Endothelial cell (in vitro differentiated cells): ENCODE measurements at regions not wholly inside any gene's neighbourhood (a gene's known extent, or its start where the extent isn't known, plus 50 kb on each side); places are given as distances from the start of the nearest gene placed in this dataset.

Experiments used
- DNase-seq: peaks from one replicate; pipeline ENCODE4 v3.0.0; 2021; ENCODE audit warnings: low spot score
- H3K27ac Mint-ChIP-seq: one replicate; pipeline ENCODE4 v1.8.0; 2021; ENCODE audit warnings: mixed read lengths, inconsistent platforms; ENCODE audit not compliant: unreplicated experiment
- H3K27me3 Mint-ChIP-seq: one replicate; pipeline ENCODE4 v1.8.0; 2021; ENCODE audit warnings: mild to moderate bottlenecking, moderate library complexity, mixed read lengths, inconsistent platforms; ENCODE audit not compliant: unreplicated experiment
- H3K36me3 Mint-ChIP-seq: one replicate; pipeline ENCODE4 v1.8.0; 2021; ENCODE audit warnings: mild to moderate bottlenecking, low read depth, mixed read lengths, inconsistent platforms; ENCODE audit not compliant: unreplicated experiment
- H3K4me1 Mint-ChIP-seq: one replicate; pipeline ENCODE4 v1.8.0; 2021; ENCODE audit warnings: mild to moderate bottlenecking, mixed read lengths, inconsistent platforms; ENCODE audit not compliant: unreplicated experiment
- H3K4me3 Mint-ChIP-seq: one replicate; pipeline ENCODE4 v1.8.0; 2021; ENCODE audit warnings: mild to moderate bottlenecking, mixed read lengths, inconsistent platforms; ENCODE audit not compliant: unreplicated experiment
- H3K9me3 Mint-ChIP-seq: one replicate; pipeline ENCODE4 v1.8.0; 2021; ENCODE audit warnings: mixed read lengths, inconsistent platforms; ENCODE audit not compliant: unreplicated experiment
- TF ChIP-seq, protein P1 (sequence below): fragments of 200-600 bp; sonication (generic); IDR thresholded peaks from one replicate; pipeline ENCODE4 v1.5.0; 2021; ENCODE audit warnings: antibody characterized with exemption; ENCODE audit not compliant: unreplicated experiment

DNA sequence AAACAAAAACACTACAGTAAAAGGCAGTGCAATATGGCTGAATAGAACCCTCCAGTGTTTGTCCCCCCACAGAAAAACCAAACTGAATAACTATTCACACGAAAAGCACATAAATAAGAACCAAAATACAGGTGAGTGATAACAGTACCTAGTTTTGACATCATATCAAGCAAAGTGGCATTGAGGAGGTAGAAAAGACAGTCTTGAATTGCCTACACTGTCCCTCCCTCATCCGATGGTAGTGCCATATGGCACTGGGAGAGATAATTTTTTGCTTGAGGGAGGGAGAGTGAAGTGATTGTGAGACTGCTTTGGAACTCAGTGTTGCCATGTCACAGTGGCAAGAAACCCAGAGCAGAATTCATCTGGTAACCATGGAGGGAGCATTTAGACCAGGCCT is 99.2 kb downstream of the GPR174 start:
- Mint-ChIP-seq H3K36me3 (no peaks in the 10 kb centered on the region), H3K9me3 (no peaks in the 10 kb centered on the region), H3K27me3 (peaks cover 3% of the 10 kb centered on the region), H3K27ac (no peak overlapping the region), H3K4me1 (no peaks in the 10 kb centered on the region), H3K4me3 (no peak overlapping the region)
- TF ChIP-seq, protein P1, sequence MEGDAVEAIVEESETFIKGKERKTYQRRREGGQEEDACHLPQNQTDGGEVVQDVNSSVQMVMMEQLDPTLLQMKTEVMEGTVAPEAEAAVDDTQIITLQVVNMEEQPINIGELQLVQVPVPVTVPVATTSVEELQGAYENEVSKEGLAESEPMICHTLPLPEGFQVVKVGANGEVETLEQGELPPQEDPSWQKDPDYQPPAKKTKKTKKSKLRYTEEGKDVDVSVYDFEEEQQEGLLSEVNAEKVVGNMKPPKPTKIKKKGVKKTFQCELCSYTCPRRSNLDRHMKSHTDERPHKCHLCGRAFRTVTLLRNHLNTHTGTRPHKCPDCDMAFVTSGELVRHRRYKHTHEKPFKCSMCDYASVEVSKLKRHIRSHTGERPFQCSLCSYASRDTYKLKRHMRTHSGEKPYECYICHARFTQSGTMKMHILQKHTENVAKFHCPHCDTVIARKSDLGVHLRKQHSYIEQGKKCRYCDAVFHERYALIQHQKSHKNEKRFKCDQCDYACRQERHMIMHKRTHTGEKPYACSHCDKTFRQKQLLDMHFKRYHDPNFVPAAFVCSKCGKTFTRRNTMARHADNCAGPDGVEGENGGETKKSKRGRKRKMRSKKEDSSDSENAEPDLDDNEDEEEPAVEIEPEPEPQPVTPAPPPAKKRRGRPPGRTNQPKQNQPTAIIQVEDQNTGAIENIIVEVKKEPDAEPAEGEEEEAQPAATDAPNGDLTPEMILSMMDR: no peak
- no peak for DNase-seq

DNA sequence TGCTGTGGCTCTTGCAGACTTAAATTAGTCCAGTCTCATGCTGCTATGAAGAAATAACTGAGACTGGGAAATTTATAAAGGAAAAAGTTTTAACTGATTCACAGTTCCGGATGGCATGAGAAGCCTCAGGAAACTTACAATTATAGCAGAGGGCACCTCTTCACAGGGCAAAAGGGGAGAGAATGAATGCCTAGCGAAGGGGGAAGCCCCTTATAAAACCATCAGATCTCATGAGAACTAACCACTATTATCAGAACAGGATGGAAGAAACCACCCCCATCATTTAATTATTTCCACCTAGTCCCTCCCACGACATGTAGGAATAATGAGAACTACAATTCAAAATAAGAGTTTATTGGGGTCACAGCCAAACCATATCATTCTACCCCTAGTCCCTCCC is 91.4 kb downstream of the GPR174 start:
- peaks cover 2% of the 10 kb centered on the region for H3K27me3 Mint-ChIP-seq
- TF ChIP-seq, protein P1: no peak
- no peak for DNase-seq
- no peak overlapping the region for H3K27ac Mint-ChIP-seq
- no peak overlapping the region for H3K4me3 Mint-ChIP-seq
- H3K9me3 Mint-ChIP-seq: no peaks in the 10 kb centered on the region
- H3K4me1 Mint-ChIP-seq: no peaks in the 10 kb centered on the region
- no peaks in the 10 kb centered on the region for H3K36me3 Mint-ChIP-seq

DNA sequence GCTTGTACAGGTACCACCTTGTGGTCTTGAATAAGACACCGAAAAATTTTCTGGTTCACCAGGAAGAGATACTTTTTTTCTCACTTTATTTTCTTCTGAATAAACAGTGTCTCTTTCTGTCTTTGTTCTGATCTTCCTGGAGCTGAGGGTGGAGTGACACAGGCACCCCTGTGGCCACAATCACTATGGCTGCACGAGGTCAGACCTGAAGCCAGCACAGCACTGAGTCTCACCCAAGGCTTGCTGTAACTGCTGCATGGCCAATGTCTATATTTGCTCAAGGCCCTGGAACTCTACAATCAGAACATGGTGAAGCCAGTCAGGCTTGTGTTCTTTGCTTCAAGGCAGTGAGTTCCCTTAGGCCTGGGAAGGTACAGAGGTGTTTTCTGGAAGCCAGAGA is 87.2 kb downstream of the GPR174 start:
- H3K4me1 Mint-ChIP-seq: no peaks in the 10 kb centered on the region
- TF ChIP-seq, protein P1: no peak
- H3K4me3 Mint-ChIP-seq: no peak overlapping the region
- H3K27me3 Mint-ChIP-seq: no peaks in the 10 kb centered on the region
- no peaks in the 10 kb centered on the region for H3K36me3 Mint-ChIP-seq
- no peaks in the 10 kb centered on the region for H3K9me3 Mint-ChIP-seq
- H3K27ac Mint-ChIP-seq: no peak overlapping the region
- DNase-seq: no peak
